Pulmonary artery endothelial cell (primary cell): ENCODE measurements at regions not wholly inside any gene's neighbourhood (a gene's known extent, or its start where the extent isn't known, plus 50 kb on each side); places are given as distances from the start of the nearest gene placed in this dataset.
A peak's percentile ranks its signal among the peaks of the same experiment; 100 is the strongest.
"Not testable (repeated sequence)": the region's sequence is repeated elsewhere in the genome, so short reads cannot be mapped to it uniquely, and the experiment has no call there.

Experiments used
- DNase-seq: peaks from one replicate; pipeline ENCODE4 v3.0.0-alpha.2; 2011; ENCODE audit warnings: low read depth, low spot score

GRCh38 chr5:106136061-106136460 lies 1534.7 kb downstream of the EFNA5 start:
- no peak for DNase-seq

GRCh38 chr5:106135473-106135872 lies 1535.3 kb downstream of the EFNA5 start:
- no peak for DNase-seq

GRCh38 chr5:106134549-106134948 lies 1536.2 kb downstream of the EFNA5 start:
- DNase-seq = no peak

GRCh38 chr5:106127985-106128384 lies 1542.8 kb downstream of the EFNA5 start:
- DNase-seq = no peak

- DNase-seq = no peak
Measured at GRCh38 chr5:106127341-106127781, 1543.4 kb downstream of the EFNA5 start.

- DNase-seq = no peak
Measured at GRCh38 chr5:106121972-106122605, 1548.6 kb downstream of the EFNA5 start.

- DNase-seq = no peak
Measured at GRCh38 chr5:106116682-106117081, 1554.1 kb downstream of the EFNA5 start.

GRCh38 chr5:106113922-106114321 lies 1556.8 kb downstream of the EFNA5 start:
- DNase-seq = no peak

- DNase-seq = no peak
Measured at GRCh38 chr5:106106384-106106783, 1564.4 kb downstream of the EFNA5 start.

- no peak for DNase-seq
Measured at GRCh38 chr5:106097340-106097739, 1573.4 kb downstream of the EFNA5 start.

GRCh38 chr5:106094839-106095238 lies 1575.9 kb downstream of the EFNA5 start:
- DNase-seq = no peak

- peak; percentile 3 for DNase-seq
Measured at GRCh38 chr5:106094204-106094607, 1576.5 kb downstream of the EFNA5 start.

- DNase-seq = no peak
Measured at GRCh38 chr5:106093134-106093533, 1577.6 kb downstream of the EFNA5 start.

- no peak for DNase-seq
Measured at GRCh38 chr5:106092455-106092854, 1578.3 kb downstream of the EFNA5 start.

GRCh38 chr5:106089073-106089472 lies 1581.7 kb downstream of the EFNA5 start:
- DNase-seq = no peak

GRCh38 chr5:106088462-106088861 lies 1582.3 kb downstream of the EFNA5 start:
- no peak for DNase-seq

GRCh38 chr5:106086352-106086751 lies 1584.4 kb downstream of the EFNA5 start:
- no peak for DNase-seq

- no peak for DNase-seq
Measured at GRCh38 chr5:106085556-106085955, 1585.2 kb downstream of the EFNA5 start.

GRCh38 chr5:106085136-106085535 lies 1585.6 kb downstream of the EFNA5 start:
- no peak for DNase-seq

GRCh38 chr5:106080535-106080934 lies 1590.2 kb downstream of the EFNA5 start:
- DNase-seq = no peak

- DNase-seq = no peak
Measured at GRCh38 chr5:106076655-106077054, 1594.1 kb downstream of the EFNA5 start.

GRCh38 chr5:106072208-106072607 lies 1598.5 kb downstream of the EFNA5 start:
- DNase-seq = no peak

- no peak for DNase-seq
Measured at GRCh38 chr5:106047341-106047740, 1623.4 kb downstream of the EFNA5 start.

GRCh38 chr5:106032069-106032468 lies 1638.7 kb downstream of the EFNA5 start:
- DNase-seq = not testable (repeated sequence)
